WTC11 (cell line): ENCODE measurements at regions not wholly inside any gene's neighbourhood (a gene's known extent, or its start where the extent isn't known, plus 50 kb on each side); places are given as distances from the start of the nearest gene placed in this dataset.

Source experiments
- CREB1 ChIP-seq: sonication (generic); formaldehyde crosslinking; IDR thresholded peaks from 2 replicates; pipeline ENCODE4 v1.8.0; 2023; ENCODE audit warnings: mild to moderate bottlenecking, missing genetic modification reagents
- JUN ChIP-seq: sonication (generic); formaldehyde crosslinking; IDR thresholded peaks from 2 replicates; pipeline ENCODE4 v1.8.0; 2023; ENCODE audit warnings: mild to moderate bottlenecking, missing genetic modification reagents
- MYBL2 ChIP-seq: sonication (generic); formaldehyde crosslinking; IDR thresholded peaks from 2 replicates; pipeline ENCODE4 v1.8.1; 2023; ENCODE audit warnings: mild to moderate bottlenecking, moderate library complexity, missing genetic modification reagents
- ZNF416 ChIP-seq: fragments of 250-450 bp; sonication (Bioruptor Pico); IDR thresholded peaks from 2 replicates; pipeline ENCODE4 v1.9.0; 2021; ENCODE audit warnings: mild to moderate bottlenecking, inconsistent platforms
- TF ChIP-seq, protein P1 (sequence below): fragments of 200-600 bp; IDR thresholded peaks from 2 replicates; pipeline ENCODE4 v1.8.0; 2022; ENCODE audit warnings: antibody characterized with exemption
- TF ChIP-seq, protein P2 (sequence below): sonication (generic); formaldehyde crosslinking; IDR thresholded peaks from 2 replicates; pipeline ENCODE4 v1.8.0; 2022; ENCODE audit warnings: mild to moderate bottlenecking, missing genetic modification reagents

DNA sequence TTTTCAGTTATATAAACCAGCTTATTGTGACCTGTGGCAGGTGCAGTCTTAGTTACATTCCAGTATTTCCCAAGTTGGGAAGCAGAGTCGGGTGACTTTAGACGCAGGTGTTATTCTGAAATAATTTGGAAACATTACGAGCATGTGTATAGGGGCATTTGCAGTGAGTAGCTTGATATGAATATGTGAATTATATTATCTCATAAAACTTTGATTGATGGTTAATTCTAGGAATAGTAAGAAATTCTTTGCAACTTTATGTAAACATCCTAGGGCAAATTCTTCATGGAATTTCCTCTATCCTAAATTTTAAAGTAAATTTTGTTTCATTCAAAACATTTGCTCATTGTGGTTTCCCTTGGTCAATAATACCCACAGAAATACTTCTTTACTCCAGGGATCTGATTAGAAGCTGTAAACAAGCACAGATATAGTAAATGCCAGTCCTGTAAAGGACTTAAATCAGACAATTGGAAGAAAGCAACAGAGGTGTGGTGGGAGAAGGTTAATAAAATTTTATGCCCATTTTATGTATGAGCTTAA is 580.6 kb upstream of the CDH2 start:
- TF ChIP-seq ZNF416 (CRISPR knock-in tag) (no peak), MYBL2 (no peak), CREB1 (no peak), JUN (CRISPR knock-in tag) (no peak)
- TF ChIP-seq, protein P1, sequence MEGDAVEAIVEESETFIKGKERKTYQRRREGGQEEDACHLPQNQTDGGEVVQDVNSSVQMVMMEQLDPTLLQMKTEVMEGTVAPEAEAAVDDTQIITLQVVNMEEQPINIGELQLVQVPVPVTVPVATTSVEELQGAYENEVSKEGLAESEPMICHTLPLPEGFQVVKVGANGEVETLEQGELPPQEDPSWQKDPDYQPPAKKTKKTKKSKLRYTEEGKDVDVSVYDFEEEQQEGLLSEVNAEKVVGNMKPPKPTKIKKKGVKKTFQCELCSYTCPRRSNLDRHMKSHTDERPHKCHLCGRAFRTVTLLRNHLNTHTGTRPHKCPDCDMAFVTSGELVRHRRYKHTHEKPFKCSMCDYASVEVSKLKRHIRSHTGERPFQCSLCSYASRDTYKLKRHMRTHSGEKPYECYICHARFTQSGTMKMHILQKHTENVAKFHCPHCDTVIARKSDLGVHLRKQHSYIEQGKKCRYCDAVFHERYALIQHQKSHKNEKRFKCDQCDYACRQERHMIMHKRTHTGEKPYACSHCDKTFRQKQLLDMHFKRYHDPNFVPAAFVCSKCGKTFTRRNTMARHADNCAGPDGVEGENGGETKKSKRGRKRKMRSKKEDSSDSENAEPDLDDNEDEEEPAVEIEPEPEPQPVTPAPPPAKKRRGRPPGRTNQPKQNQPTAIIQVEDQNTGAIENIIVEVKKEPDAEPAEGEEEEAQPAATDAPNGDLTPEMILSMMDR = no peak
- TF ChIP-seq, protein P2, sequence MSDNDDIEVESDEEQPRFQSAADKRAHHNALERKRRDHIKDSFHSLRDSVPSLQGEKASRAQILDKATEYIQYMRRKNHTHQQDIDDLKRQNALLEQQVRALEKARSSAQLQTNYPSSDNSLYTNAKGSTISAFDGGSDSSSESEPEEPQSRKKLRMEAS (CRISPR knock-in tag) = no peak
